SK-MEL-5 (cell line): ENCODE measurements at regions not wholly inside any gene's neighbourhood (a gene's known extent, or its start where the extent isn't known, plus 50 kb on each side); places are given as distances from the start of the nearest gene placed in this dataset.

Experiments used
- DNase-seq: peaks from one replicate; pipeline ENCODE4 v3.0.0-alpha.2; 2016; ENCODE audit warnings: low read depth, low spot score
- in situ Hi-C: cut with HindIII; loops from 2 replicates; pipeline ENCODE4 v1.10.0; 2016; ENCODE audit warnings: low sequenced_read_pairs, high pct_unique_total_duplicates, low pct_unique_long_range_greater_than_20kb

GRCh38 chr9:69955536-69956355, 87.9 kb upstream of the MAMDC2 start:
- DNase-seq, result no peak
- in situ Hi-C loops, result loop anchor here (25.0 kb wide), 1 partner anchor 157 kb away; no protein-coding TSS in a partner anchor

- in situ Hi-C loops, result loop anchor here (25.0 kb wide), 1 partner anchor 150 kb away; no protein-coding TSS in a partner anchor
- no peak for DNase-seq
Observed at GRCh38 chr9:69961843-69962242, 81.8 kb upstream of the MAMDC2 start.

GRCh38 chr9:69963803-69964202, 79.8 kb upstream of the MAMDC2 start:
- DNase-seq, result no peak
- in situ Hi-C loops, result loop anchor here (25.0 kb wide), 1 partner anchor 148 kb away; no protein-coding TSS in a partner anchor

- in situ Hi-C loops, result loop anchor here (25.0 kb wide), 1 partner anchor 148 kb away; no protein-coding TSS in a partner anchor
- no peak for DNase-seq
Observed at GRCh38 chr9:69964446-69964845, 79.2 kb upstream of the MAMDC2 start.

- in situ Hi-C loops, result loop anchor here (25.0 kb wide), 1 partner anchor 147 kb away; no protein-coding TSS in a partner anchor
Observed at GRCh38 chr9:69965416-69966145, 78.1 kb upstream of the MAMDC2 start.

GRCh38 chr9:69967344-69967743, 76.3 kb upstream of the MAMDC2 start:
- in situ Hi-C loops, result loop anchor here (25.0 kb wide), 1 partner anchor 145 kb away; no protein-coding TSS in a partner anchor
- no peak for DNase-seq

More at GRCh38 chr9:69965416-69966145, 78.1 kb upstream of the MAMDC2 start:
- no peak for DNase-seq

GRCh38 chr9:69970001-69970533, 73.6 kb upstream of the MAMDC2 start:
- in situ Hi-C loops, result loop anchor here (25.0 kb wide), 1 partner anchor 142 kb away; no protein-coding TSS in a partner anchor
- no peak for DNase-seq

- in situ Hi-C loops, result loop anchor here (25.0 kb wide), 1 partner anchor 140 kb away; no protein-coding TSS in a partner anchor
- peak; percentile 79 for DNase-seq
Observed at GRCh38 chr9:69971643-69972449, 71.8 kb upstream of the MAMDC2 start.

GRCh38 chr9:69975681-69976080, 68.0 kb upstream of the MAMDC2 start:
- DNase-seq, result no peak
- in situ Hi-C loops, result no loop called here

GRCh38 chr9:69976152-69976551, 67.5 kb upstream of the MAMDC2 start:
- in situ Hi-C loops, result no loop called here
- no peak for DNase-seq

GRCh38 chr9:69980041-69980440, 63.6 kb upstream of the MAMDC2 start:
- DNase-seq, result no peak
- in situ Hi-C loops, result no loop called here

- no peak for DNase-seq
- in situ Hi-C loops, result no loop called here
Observed at GRCh38 chr9:69980591-69980990, 63.1 kb upstream of the MAMDC2 start.

- DNase-seq, result no peak
- in situ Hi-C loops, result no loop called here
Observed at GRCh38 chr9:69981686-69982445, 61.8 kb upstream of the MAMDC2 start.

- in situ Hi-C loops, result no loop called here
- no peak for DNase-seq
Observed at GRCh38 chr9:69984831-69985230, 58.8 kb upstream of the MAMDC2 start.

- in situ Hi-C loops, result no loop called here
- no peak for DNase-seq
Observed at GRCh38 chr9:69985971-69986370, 57.7 kb upstream of the MAMDC2 start.

- DNase-seq, result no peak
- in situ Hi-C loops, result no loop called here
Observed at GRCh38 chr9:69986970-69987369, 56.7 kb upstream of the MAMDC2 start.

GRCh38 chr9:69987457-69987856, 56.2 kb upstream of the MAMDC2 start:
- in situ Hi-C loops, result no loop called here
- DNase-seq, result no peak
